ENCODE measurements at regions not wholly inside any gene's neighbourhood (a gene's known extent, or its start where the extent isn't known, plus 50 kb on each side); places are given as distances from the start of the nearest gene placed in this dataset.

DNA sequence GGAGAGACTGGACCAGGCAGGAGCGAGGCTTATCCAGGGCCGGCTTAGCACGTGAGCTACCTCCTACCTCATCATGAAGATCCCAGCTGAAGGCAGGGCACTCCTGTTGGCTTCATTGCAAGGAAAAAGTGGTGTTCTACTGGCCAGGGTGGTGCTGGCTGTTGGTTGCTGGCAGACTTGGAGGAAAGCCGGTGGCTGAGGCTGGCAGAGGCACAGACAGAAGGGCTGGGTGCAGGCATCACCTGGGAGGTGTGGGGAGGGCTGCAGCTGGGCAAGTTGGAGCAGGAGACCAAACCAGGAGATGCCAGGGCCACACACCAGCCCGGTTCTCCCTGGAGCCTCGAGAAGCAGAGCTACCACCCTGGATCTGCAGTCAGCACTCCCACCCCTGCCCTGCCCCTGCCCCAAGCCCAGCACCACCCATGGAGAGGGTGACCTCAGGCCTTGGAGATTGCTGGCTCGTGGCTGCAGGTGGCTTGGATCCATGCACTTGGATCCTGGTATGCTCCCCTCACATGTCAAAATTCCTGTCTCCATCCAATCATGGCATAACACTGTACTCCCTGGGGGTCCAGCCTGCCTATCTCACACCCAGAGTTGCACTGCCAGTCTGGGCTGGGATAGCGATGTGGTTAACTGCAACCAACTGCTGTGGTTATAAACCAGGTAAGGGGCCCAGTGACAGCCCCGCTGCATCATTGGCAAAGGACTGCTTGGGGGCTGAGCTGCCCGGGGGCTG is 49.7 kb downstream of the GLI2 start:
- Histone ChIP-seq H3K9me3 (ENCODE audit: control insufficient read depth in 3 of 3, low read length in 3 of 3) (no peaks in the 10 kb centered on the region), H3K9ac (ENCODE audit: low read depth in 1 of 3, low read length in 3 of 3) (no peak overlapping the region), H3K27ac (ENCODE audit: low read depth, low read length) (no peak overlapping the region), H3K4me3 (ENCODE audit: low read length in 3 of 3) (no peak overlapping the region), H3K27me3 (ENCODE audit: control insufficient read depth in 3 of 3, insufficient read depth in 3 of 3, low read length in 3 of 3) (peaks cover 0 to 5% (median 0%) of the 10 kb centered on the region in 3 donors), H3K36me3 (ENCODE audit: control insufficient read depth in 3 of 3, insufficient read depth in 3 of 3, low read length in 3 of 3) (no peaks in the 10 kb centered on the region), H3K4me1 (ENCODE audit: control insufficient read depth in 3 of 3, insufficient read depth in 3 of 3, low read length in 3 of 3) (peaks cover 20 to 35% (median 35%) of the 10 kb centered on the region in 3 donors)

DNA sequence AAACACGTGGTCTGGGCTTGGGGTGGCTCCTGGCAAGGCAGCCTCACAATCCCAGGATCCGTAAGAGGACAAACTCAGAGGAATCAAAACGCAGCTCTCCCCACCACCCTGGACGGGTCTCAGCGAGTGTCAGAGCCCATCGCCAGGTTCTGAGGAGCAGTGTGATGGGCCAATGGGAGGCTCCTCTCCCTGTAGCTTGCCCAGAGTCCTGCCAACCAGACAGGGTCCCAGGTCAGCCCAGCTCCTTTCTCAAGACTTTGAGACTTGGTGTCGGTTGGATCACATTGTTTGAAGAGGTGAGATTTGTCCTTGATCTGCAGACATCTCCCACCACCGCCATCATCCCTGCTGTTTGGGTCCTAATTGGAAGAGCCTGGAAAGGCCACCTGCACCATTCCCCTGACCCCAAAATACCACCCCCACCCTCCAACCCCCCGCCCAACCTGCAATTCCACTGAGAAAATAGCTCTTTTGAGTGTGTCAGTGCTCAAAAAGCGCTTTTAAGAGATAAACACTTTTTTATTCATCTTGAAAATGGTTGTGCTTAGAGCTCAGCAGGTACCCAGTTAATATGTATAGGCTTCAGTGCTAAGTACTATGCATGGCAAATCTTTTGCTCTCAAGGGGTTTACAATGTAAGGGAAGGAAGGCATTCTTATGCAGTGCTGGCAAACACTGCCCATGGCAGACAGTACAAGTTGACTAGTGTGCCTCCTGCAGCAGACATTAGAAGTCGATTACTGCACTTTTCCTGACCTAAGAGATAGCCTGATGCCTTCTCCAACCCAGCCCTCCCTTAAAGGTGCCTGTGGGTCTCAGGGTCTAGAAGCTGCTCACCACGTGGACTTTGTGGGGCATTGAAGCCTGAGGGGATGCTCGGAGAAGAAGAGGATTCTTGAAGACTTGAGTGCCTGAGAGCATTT is 50.6 kb downstream of the GLI2 start:
- Histone ChIP-seq H3K4me3 (ENCODE audit: low read length in 3 of 3) (no peak overlapping the region), H3K36me3 (ENCODE audit: control insufficient read depth in 3 of 3, insufficient read depth in 3 of 3, low read length in 3 of 3) (no peaks in the 10 kb centered on the region), H3K4me1 (ENCODE audit: control insufficient read depth in 3 of 3, insufficient read depth in 3 of 3, low read length in 3 of 3) (peaks cover 20 to 35% (median 31%) of the 10 kb centered on the region in 3 donors), H3K9me3 (ENCODE audit: control insufficient read depth in 3 of 3, low read length in 3 of 3) (no peaks in the 10 kb centered on the region), H3K27me3 (ENCODE audit: control insufficient read depth in 3 of 3, insufficient read depth in 3 of 3, low read length in 3 of 3) (peaks cover 0 to 5% (median 0%) of the 10 kb centered on the region in 3 donors), H3K27ac (ENCODE audit: low read depth, low read length) (no peak overlapping the region), H3K9ac (ENCODE audit: low read depth in 1 of 3, low read length in 3 of 3) (no peak overlapping the region)

DNA sequence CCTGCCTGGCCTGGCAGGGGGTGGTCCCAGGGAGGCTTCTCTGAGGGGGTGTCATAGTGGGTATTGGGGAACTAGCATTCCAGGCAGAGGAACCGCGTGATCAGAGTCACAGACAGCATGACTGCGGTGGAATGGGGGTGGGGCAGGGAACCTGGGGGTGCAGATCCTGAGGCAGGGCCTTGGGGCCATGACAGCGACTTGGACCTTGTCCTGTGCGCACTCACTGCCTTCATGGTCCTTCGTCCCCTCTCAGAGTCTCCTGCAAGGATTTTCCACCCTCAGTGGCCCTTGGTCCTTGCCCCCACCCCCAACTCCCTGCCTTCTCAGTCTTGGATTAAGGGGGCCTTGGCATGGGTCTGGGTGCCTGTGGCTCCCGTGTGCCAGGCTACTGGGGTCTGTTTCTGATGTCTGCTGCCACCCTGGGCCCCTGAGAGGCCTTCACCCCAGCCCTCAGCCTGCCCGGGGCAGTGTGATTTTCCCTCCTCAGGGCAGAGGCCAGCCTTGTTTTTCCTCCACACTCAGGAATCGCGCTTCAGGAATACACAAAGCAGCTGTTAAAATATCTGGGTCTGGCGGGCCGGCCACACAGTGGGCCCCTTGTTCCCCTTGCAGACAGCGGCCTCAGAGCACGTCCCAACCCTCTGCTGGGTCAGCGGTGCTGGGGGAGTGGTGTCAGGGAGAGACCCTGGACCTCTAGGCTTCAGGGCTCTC is 51.6 kb downstream of the GLI2 start:
- no peak overlapping the region for H3K27ac ChIP-seq (ENCODE audit: low read depth, low read length)
- no peaks in the 10 kb centered on the region for H3K36me3 ChIP-seq (ENCODE audit: control insufficient read depth in 3 of 3, insufficient read depth in 3 of 3, low read length in 3 of 3)
- H3K9ac ChIP-seq (ENCODE audit: low read depth in 1 of 3, low read length in 3 of 3), result no peak overlapping the region
- H3K4me3 ChIP-seq (ENCODE audit: low read length in 3 of 3), result no peak overlapping the region
- H3K27me3 ChIP-seq (ENCODE audit: control insufficient read depth in 3 of 3, insufficient read depth in 3 of 3, low read length in 3 of 3), result peaks cover 0 to 5% (median 0%) of the 10 kb centered on the region in 3 donors
- no peaks in the 10 kb centered on the region for H3K9me3 ChIP-seq (ENCODE audit: control insufficient read depth in 3 of 3, low read length in 3 of 3)
- peaks cover 20 to 35% (median 31%) of the 10 kb centered on the region in 3 donors for H3K4me1 ChIP-seq (ENCODE audit: control insufficient read depth in 3 of 3, insufficient read depth in 3 of 3, low read length in 3 of 3)

DNA sequence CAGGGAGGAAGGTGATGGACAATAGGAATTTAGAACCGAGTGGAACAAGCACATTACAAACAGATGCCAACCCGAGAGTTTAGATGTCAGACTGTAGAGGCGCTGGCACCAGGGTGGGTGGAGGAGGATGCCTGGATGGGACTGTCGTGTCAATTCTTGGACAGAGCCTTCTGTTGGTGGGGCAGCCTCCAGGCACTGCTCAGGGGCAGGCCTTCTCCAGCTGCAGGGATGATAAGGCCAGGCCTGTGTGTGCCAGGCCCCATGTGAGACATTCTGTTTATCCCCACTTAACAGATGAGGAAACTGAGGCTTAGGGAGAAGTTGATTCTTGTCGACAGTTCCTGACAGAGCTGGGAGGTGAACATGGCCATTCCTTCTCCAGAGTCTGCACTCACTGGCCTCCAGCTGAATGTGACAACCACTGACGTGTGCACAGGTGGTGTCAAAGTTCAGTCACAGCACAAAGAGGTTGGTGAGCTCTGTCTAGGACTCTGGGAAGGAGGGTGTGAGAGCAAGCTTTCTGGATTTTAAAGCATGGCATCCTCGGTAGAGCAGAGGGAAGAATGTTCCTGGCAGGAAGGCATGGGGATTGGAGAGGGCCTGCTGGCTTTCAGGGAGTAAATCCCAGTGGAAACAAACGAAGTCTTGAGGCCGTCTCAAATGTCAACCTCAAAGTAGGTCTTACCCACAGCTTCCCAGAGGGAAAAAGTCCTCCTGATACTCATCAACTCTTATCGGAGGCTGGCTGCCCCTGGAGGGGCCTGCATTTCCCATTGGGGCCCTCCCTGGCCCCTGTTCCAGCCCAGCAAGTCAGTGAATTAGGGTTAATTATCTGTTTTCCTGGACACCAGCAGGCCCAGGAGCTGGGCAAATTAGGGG is 52.4 kb downstream of the GLI2 start:
- H3K27ac ChIP-seq (ENCODE audit: low read depth, low read length), result no peak overlapping the region
- peaks cover 0 to 5% (median 0%) of the 10 kb centered on the region in 3 donors for H3K27me3 ChIP-seq (ENCODE audit: control insufficient read depth in 3 of 3, insufficient read depth in 3 of 3, low read length in 3 of 3)
- H3K9ac ChIP-seq (ENCODE audit: low read depth in 1 of 3, low read length in 3 of 3), result no peak overlapping the region
- H3K4me1 ChIP-seq (ENCODE audit: control insufficient read depth in 3 of 3, insufficient read depth in 3 of 3, low read length in 3 of 3), result peaks cover 18 to 32% (median 28%) of the 10 kb centered on the region in 3 donors
- no peak overlapping the region for H3K4me3 ChIP-seq (ENCODE audit: low read length in 3 of 3)
- no peaks in the 10 kb centered on the region for H3K36me3 ChIP-seq (ENCODE audit: control insufficient read depth in 3 of 3, insufficient read depth in 3 of 3, low read length in 3 of 3)
- H3K9me3 ChIP-seq (ENCODE audit: control insufficient read depth in 3 of 3, low read length in 3 of 3), result no peaks in the 10 kb centered on the region

DNA sequence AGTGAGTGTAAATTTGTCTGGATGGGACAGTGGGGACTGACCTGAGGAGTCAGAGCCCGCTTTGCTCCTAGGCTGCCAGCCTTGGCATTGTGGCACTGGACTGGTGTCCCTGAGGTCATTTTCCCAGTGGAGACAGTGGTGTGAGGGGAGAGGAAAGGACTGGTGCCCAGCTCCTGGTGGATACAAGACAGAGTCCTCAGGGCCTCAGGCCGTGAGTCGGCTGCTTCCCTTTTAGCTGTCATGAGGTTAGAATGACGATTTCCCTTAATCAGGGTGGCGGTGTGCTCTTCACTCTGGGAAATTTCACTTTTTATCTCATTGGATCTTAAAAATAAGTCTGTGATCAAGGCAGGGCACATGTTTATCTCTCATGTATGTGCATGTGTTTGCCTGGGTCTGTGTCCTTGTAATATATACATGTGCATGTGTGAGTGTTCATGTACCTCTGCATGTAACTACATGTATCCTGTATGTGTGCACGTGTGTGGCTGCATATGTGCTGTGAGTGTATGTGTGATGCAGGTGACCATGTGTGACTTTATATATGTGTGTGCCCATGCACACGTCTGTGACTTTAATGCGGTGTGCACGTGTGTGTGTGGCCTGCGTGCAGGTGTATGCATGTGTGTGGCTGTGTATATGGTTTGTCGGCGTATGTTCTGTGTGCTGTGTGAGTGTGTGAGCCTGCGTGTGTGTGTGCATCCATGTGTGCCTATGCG is 55.7 kb downstream of the GLI2 start:
- Histone ChIP-seq H3K27ac (ENCODE audit: low read depth, low read length) (no peak overlapping the region), H3K9ac (ENCODE audit: low read depth in 1 of 3, low read length in 3 of 3) (no peak overlapping the region), H3K36me3 (ENCODE audit: control insufficient read depth in 3 of 3, insufficient read depth in 3 of 3, low read length in 3 of 3) (no peaks in the 10 kb centered on the region), H3K4me3 (ENCODE audit: low read length in 3 of 3) (no peak overlapping the region), H3K9me3 (ENCODE audit: control insufficient read depth in 3 of 3, low read length in 3 of 3) (no peaks in the 10 kb centered on the region), H3K27me3 (ENCODE audit: control insufficient read depth in 3 of 3, insufficient read depth in 3 of 3, low read length in 3 of 3) (no peaks in the 10 kb centered on the region), H3K4me1 (ENCODE audit: control insufficient read depth in 3 of 3, insufficient read depth in 3 of 3, low read length in 3 of 3) (peaks cover 4 to 7% (median 5%) of the 10 kb centered on the region in 3 donors)

DNA sequence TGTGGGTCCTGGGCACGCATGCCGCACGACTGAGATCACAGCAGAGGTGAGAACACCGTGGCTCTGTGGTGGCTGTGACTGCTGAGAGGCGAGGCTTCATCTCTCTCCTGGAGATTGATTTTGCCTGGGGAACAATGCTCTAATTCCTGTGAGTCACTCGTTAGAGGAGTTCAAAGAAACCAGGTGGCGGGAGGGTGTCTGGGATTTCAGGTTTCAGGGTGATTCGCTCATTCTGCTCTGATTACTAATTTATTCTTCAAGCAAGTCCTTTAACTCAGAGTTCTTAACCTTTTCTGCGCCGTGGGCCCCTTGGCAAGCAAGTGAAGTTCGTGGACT is 56.3 kb downstream of the GLI2 start:
- H3K27me3 ChIP-seq (ENCODE audit: control insufficient read depth in 3 of 3, insufficient read depth in 3 of 3, low read length in 3 of 3), result no peaks in the 10 kb centered on the region
- no peak overlapping the region for H3K9ac ChIP-seq (ENCODE audit: low read depth in 1 of 3, low read length in 3 of 3)

DNA sequence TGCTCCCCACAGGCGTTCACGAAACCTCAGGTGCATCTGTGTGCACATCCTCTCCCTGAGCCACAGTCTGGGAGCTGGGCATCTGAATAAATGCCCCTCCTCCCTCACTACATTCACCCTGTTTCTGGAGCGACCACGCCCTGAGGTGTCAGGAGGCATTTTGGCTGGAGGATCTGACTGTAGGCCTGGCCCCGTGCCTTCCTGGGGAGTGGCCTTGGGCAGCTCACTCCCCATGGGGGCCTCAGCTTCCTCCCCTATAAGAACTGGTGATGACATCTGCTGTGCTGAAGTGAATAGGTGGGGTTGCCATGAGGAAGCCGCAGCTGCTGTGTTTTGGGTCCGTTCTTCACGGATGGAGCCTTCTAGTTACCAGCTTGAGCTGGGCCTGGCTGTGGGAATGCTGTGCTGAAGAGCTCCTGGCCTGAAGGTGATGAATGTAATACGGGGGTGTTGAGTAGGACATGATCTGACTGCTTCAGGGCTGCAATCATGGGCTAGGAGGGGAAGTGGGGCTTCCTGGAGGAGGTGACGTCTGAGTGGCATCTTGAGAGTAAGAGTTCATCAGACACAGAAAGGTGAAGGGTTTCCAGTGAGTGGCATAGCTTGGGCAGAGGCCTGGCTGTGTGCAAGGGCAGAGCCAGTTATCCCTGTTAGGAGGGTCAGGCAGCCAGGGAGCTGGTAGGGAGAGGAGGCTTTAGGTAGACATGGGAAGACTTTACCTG is 58.2 kb downstream of the GLI2 start:
- Histone ChIP-seq H3K27me3 (ENCODE audit: control insufficient read depth in 3 of 3, insufficient read depth in 3 of 3, low read length in 3 of 3) (peaks cover 0 to 4% (median 0%) of the 10 kb centered on the region in 3 donors), H3K4me1 (ENCODE audit: control insufficient read depth in 3 of 3, insufficient read depth in 3 of 3, low read length in 3 of 3) (peaks cover 7 to 9% (median 8%) of the 10 kb centered on the region in 3 donors), H3K9ac (ENCODE audit: low read depth in 1 of 3, low read length in 3 of 3) (no peak overlapping the region), H3K4me3 (ENCODE audit: low read length in 3 of 3) (no peak overlapping the region), H3K36me3 (ENCODE audit: control insufficient read depth in 3 of 3, insufficient read depth in 3 of 3, low read length in 3 of 3) (no peaks in the 10 kb centered on the region), H3K9me3 (ENCODE audit: control insufficient read depth in 3 of 3, low read length in 3 of 3) (no peaks in the 10 kb centered on the region), H3K27ac (ENCODE audit: low read depth, low read length) (no peak overlapping the region)

More for the DNA sequence above, 56.3 kb downstream of the GLI2 start:
- Histone ChIP-seq H3K9me3 (ENCODE audit: control insufficient read depth in 3 of 3, low read length in 3 of 3) (no peaks in the 10 kb centered on the region), H3K36me3 (ENCODE audit: control insufficient read depth in 3 of 3, insufficient read depth in 3 of 3, low read length in 3 of 3) (no peaks in the 10 kb centered on the region), H3K4me1 (ENCODE audit: control insufficient read depth in 3 of 3, insufficient read depth in 3 of 3, low read length in 3 of 3) (peaks cover 4 to 7% (median 5%) of the 10 kb centered on the region in 3 donors), H3K4me3 (ENCODE audit: low read length in 3 of 3) (no peak overlapping the region), H3K27ac (ENCODE audit: low read depth, low read length) (no peak overlapping the region)

DNA sequence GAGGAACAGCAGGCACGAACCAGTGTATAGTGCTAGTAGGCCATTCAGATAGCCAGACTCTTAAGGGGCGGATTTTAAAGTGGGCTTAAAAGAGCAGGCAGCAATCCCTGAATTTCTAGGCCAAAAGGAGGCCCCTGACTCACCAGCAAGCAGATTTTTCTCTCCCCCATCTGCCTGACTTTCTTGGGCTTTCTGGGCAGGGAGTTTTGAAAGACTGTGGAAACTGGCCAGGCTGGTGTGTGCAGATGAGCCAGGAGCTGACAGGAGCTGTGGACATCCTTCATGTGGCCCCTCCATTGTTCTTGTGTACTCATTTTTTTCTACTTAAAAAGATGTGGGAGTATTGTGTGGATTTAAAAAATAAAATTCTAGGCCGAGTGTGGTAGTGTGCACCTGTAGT is 59.0 kb downstream of the GLI2 start:
- no peaks in the 10 kb centered on the region for H3K36me3 ChIP-seq (ENCODE audit: control insufficient read depth in 3 of 3, insufficient read depth in 3 of 3, low read length in 3 of 3)
- H3K27me3 ChIP-seq (ENCODE audit: control insufficient read depth in 3 of 3, insufficient read depth in 3 of 3, low read length in 3 of 3), result peaks cover 0 to 5% (median 2%) of the 10 kb centered on the region in 3 donors
- peaks cover 7 to 11% (median 8%) of the 10 kb centered on the region in 3 donors for H3K4me1 ChIP-seq (ENCODE audit: control insufficient read depth in 3 of 3, insufficient read depth in 3 of 3, low read length in 3 of 3)
- H3K9me3 ChIP-seq (ENCODE audit: control insufficient read depth in 3 of 3, low read length in 3 of 3), result no peaks in the 10 kb centered on the region
- no peak overlapping the region for H3K9ac ChIP-seq (ENCODE audit: low read depth in 1 of 3, low read length in 3 of 3)
- H3K4me3 ChIP-seq (ENCODE audit: low read length in 3 of 3), result no peak overlapping the region
- no peak overlapping the region for H3K27ac ChIP-seq (ENCODE audit: low read depth, low read length)

Data from skeletal muscle tissue (tissue), 3 donors.